ENCODE measurements at regions not wholly inside any gene's neighbourhood (a gene's known extent, or its start where the extent isn't known, plus 50 kb on each side); places are given as distances from the start of the nearest gene placed in this dataset.
"Not testable (repeated sequence)": the region's sequence is repeated elsewhere in the genome, so short reads cannot be mapped to it uniquely, and the experiment has no call there.

- DNase-seq (ENCODE audit: low spot score), result no peak
These were observed 73.0 kb downstream of the GBP6 start for GRCh38 chr1:89436856-89437255.

- not testable (repeated sequence) for DNase-seq (ENCODE audit: low spot score)
These were observed 74.4 kb downstream of the GBP6 start for GRCh38 chr1:89438301-89438700.

- DNase-seq (ENCODE audit: low spot score), result no peak
These were observed 77.1 kb downstream of the GBP6 start for GRCh38 chr1:89440911-89441310.

- no peak for DNase-seq (ENCODE audit: low spot score)
These were observed 79.8 kb upstream of the LRRC8B start for GRCh38 chr1:89444791-89445190.

- DNase-seq (ENCODE audit: low spot score), result no peak
These were observed 73.6 kb upstream of the LRRC8B start for GRCh38 chr1:89451011-89451410.

GRCh38 chr1:89453123-89453972 lies 71.3 kb upstream of the LRRC8B start:
- no peak for DNase-seq (ENCODE audit: low spot score)

- peak; percentile 50 for DNase-seq (ENCODE audit: low spot score)
These were observed 69.6 kb upstream of the LRRC8B start for GRCh38 chr1:89454845-89455521.

- no peak for DNase-seq (ENCODE audit: low spot score)
These were observed 67.6 kb upstream of the LRRC8B start for GRCh38 chr1:89457046-89457445.

- DNase-seq (ENCODE audit: low spot score), result no peak
These were observed 65.5 kb upstream of the LRRC8B start for GRCh38 chr1:89459081-89459480.

GRCh38 chr1:89460325-89460724 lies 64.3 kb upstream of the LRRC8B start:
- no peak for DNase-seq (ENCODE audit: low spot score)

- no peak for DNase-seq (ENCODE audit: low spot score)
These were observed 62.4 kb upstream of the LRRC8B start for GRCh38 chr1:89462250-89462649.

GRCh38 chr1:89464008-89464407 lies 60.6 kb upstream of the LRRC8B start:
- no peak for DNase-seq (ENCODE audit: low spot score)

GRCh38 chr1:89465201-89465600 lies 59.4 kb upstream of the LRRC8B start:
- DNase-seq (ENCODE audit: low spot score), result no peak

- DNase-seq (ENCODE audit: low spot score), result no peak
These were observed 58.2 kb upstream of the LRRC8B start for GRCh38 chr1:89466307-89466930.

- no peak for DNase-seq (ENCODE audit: low spot score)
These were observed 52.4 kb upstream of the LRRC8B start for GRCh38 chr1:89472253-89472652.

- DNase-seq (ENCODE audit: low spot score), result no peak
These were observed 51.7 kb upstream of the LRRC8B start for GRCh38 chr1:89472886-89473417.

All from COLO829 (cell line).